RCC 7860 (cell line): ENCODE measurements at regions not wholly inside any gene's neighbourhood (a gene's known extent, or its start where the extent isn't known, plus 50 kb on each side); places are given as distances from the start of the nearest gene placed in this dataset.

ENCODE experiments used
- DNase-seq: peaks from one replicate; pipeline ENCODE4 v3.0.0-alpha.2; 2015; ENCODE audit warnings: low spot score
- FAIRE-seq: peaks from 2 replicates; lab custom pipeline; 2012; peaks lifted over from hg19 to GRCh38; lab: Jason Lieb, UNC

- FAIRE-seq: peak; percentile 75
- DNase-seq: no peak
Measured at GRCh38 chr10:90313576-90314325, 544.1 kb downstream of the HTR7 start.

GRCh38 chr10:90314718-90315117 is 543.1 kb downstream of the HTR7 start:
- DNase-seq: no peak
- FAIRE-seq: peak; percentile 39

GRCh38 chr10:90317172-90317571 is 540.7 kb downstream of the HTR7 start:
- no peak for DNase-seq
- FAIRE-seq: no peak

- no peak for DNase-seq
- FAIRE-seq: no peak
Measured at GRCh38 chr10:90318659-90319058, 539.2 kb downstream of the HTR7 start.

DNA sequence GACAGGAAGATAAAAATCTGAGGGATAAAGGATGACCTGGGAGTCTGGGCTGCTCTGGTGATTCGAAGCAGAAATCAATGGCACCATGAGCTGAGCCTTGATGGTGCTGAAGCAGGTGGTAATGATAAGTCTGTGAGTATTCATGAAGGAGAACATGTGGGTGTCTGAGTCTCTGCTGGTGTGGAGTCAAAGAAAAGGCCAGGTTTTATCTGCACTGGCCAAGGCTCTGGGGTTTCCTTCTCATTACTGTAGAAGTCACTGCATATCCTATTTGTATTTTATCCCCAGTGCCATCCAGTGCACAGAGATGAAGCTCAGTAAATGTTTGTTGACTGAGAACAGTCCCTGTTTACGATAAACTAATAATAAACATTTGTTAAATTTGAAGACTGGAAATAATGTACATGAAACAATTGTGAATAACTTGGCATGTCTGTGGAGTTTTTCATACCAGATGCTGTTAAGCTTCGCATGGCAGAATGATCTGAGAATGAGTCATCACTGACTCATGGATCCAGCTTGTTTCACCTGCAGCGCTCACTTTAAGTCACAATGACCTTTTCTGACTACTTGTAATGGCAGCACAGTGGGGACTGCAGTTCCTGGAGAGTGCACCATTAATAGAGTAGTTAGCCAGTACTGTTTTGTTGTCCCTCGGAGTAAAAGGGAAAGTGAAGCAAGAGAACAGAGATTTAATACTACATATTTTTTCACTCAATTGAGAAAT is 538.5 kb downstream of the HTR7 start:
- FAIRE-seq (peak; percentile 99), DNase-seq (peak; percentile 95)

GRCh38 chr10:90321132-90321816 is 536.6 kb downstream of the HTR7 start:
- FAIRE-seq (peak; percentile 92), DNase-seq (peak; percentile 73)

GRCh38 chr10:90326498-90327267 is 531.2 kb downstream of the HTR7 start:
- FAIRE-seq (peak; percentile 92), DNase-seq (peak; percentile 80)

DNA sequence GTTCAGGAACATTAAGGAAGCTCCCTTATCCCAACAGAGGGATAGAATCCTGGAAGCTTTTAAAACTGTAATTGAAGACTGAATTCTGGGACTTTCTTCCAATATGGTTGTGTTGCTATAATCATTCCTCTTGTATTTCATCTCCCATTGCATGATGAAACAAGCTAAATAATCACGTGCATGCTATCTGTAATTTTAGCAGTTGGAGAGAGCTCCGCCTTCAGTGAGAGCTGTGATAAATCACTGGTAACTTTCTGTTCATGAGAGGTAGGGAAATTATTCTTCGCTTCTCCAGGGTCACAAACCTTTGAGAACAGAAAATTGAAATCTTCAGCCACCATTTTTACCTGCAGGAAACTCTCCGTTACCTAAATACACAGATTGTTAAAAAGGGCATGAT is 530.2 kb downstream of the HTR7 start:
- DNase-seq (no peak), FAIRE-seq (no peak)

DNA sequence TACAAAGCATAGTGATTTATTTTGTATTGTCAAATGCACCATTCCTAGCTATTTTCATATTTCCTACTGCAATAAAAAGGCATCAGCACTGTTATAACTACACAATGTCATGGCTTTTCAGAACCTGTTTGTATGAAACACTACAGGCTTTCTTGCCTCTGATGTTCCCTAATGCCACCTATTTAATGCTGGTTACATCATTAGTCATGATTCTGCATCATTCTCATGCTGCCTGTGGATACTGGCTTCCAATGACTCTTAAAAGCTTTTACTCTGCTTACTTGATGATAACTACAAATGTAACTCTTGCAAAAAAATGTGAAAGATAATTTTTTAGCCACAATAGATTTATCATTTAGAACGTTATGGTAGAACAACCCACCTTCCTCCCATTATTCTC is 529.4 kb downstream of the HTR7 start:
- DNase-seq: no peak
- no peak for FAIRE-seq

DNA sequence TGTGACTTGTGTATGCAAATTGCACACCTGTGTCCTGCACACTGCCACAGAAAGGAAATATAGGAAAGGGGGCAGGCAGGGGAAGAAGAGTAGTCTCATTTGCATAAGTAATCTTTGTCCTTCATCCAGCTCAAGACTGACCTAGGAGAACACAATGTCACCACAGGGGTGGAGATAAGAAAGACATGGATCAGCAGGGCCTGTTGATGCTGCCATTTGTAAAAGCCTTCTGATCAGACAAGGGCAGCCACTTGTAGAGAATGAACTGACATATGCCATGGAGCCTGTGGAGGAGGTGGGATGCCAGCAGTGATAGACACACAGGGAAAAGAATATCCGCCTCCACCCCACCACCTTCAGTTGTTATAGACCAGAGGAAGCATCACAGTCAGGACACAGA is 528.9 kb downstream of the HTR7 start:
- DNase-seq: no peak
- no peak for FAIRE-seq

DNA sequence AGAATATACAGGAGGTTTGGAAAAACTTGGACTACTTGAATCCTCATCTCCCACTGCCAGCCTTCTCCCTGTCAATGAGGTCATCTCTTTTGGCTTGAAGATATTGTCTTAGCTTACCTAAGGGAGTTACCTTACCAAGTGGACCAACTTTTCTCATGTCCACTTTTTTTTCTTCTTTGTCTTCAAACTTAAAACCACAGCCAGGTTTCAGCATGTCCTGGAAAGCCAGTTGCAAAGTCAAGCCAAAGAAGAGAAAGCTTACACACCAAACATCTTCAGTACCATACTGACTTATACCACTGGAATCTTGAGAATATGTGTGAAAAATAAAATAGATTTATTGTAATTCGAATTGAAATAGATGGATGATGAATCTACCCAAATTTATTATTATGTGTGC is 520.5 kb downstream of the HTR7 start:
- DNase-seq (no peak), FAIRE-seq (no peak)

- no peak for FAIRE-seq
Measured at GRCh38 chr10:90342480-90342879, 515.4 kb downstream of the HTR7 start.

DNA sequence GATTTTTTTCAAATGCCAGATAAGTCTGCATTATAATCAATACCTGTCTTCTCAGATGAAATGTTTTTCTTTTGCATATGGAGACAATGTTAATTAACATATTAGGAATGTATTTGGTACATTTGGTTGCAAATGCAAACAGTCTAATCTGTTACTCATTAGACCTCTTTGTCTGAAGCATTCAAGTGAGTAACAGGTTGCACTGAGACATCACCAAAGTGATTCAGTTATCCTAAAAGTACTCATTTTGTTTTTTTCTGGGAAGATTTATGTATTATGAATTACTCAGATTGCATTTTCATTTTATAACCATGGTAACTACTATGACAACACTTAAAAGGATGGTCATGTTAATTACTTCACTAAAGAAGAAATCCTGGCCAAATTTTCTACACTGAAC is 513.6 kb downstream of the HTR7 start:
- DNase-seq (no peak), FAIRE-seq (no peak)

More at GRCh38 chr10:90342480-90342879, 515.4 kb downstream of the HTR7 start:
- no peak for DNase-seq

GRCh38 chr10:90347239-90347638 is 510.6 kb downstream of the HTR7 start:
- DNase-seq (no peak), FAIRE-seq (no peak)

DNA sequence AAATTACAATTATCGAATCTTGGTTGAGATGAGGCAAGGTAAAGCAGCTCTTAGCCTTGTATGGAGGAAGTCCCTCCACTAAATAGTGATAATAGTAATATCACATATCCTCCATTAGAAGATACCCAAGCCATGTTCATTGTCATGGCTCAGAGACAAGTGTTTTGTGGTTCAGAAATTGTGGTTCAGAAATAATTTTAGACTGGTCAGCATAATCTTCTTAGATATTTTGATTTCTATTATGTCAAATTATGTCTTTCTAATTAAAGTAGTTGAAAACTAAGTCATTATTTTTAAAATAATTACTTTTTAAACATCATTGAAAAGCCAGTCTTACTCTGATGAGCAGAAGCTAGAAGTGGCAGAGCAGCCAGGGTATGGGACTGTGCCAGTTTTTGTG is 507.7 kb downstream of the HTR7 start:
- DNase-seq (no peak), FAIRE-seq (no peak)

- DNase-seq (no peak), FAIRE-seq (no peak)
Measured at GRCh38 chr10:90352288-90352687, 505.6 kb downstream of the HTR7 start.

- no peak for FAIRE-seq
- no peak for DNase-seq
Measured at GRCh38 chr10:90354914-90355313, 502.9 kb downstream of the HTR7 start.

- DNase-seq: no peak
- FAIRE-seq: no peak
Measured at GRCh38 chr10:90363799-90364483, 493.9 kb downstream of the HTR7 start.

DNA sequence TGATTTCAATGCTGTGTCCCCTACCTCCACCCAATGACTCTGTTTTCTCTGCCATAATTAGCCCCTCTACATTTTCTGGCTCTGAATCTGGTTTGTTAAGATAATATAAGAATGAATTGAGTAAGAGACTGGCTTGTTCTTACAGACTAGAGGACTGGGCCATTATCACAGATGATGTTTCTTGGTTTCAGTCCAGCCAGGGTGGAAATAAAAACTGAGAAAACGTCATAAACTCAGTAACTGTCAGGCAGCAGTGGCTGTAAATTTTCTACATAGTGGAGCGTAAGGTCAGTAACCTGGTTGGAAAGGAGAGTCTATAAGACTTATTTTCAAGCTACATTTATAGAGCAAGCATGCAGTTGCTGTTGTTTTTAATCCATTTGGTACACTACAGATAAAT is 485.4 kb downstream of the HTR7 start:
- no peak for FAIRE-seq
- DNase-seq: no peak

DNA sequence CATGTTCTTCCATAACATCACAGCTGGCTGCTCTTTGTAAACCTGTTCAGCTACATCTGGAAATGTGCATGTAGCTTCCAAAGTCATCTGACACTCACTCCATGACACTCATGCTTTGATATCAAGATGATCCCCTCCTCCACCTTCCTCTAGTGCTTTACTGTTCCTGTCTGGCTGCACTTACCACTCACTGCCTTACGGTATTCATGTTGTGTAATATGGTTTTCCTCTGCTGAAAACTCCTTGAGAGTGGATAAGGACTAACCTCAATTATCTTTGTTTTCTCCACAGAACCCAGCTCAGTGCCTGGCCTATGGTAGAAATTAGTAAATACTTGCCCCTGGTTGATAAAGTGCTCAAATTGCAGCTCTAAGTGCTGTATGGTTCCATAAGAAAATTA is 483.9 kb downstream of the HTR7 start:
- FAIRE-seq: no peak
- no peak for DNase-seq
